ENCODE measurements at regions not wholly inside any gene's neighbourhood (a gene's known extent, or its start where the extent isn't known, plus 50 kb on each side); places are given as distances from the start of the nearest gene placed in this dataset.

GRCh38 chr12:127893895-127894609, 372.9 kb upstream of the TMEM132C start:
- Histone ChIP-seq H3K4me3 (ENCODE audit: low read length in 3 of 3) (no peak overlapping the region), H3K27me3 (ENCODE audit: control insufficient read depth, insufficient read depth, low read length) (no peaks in the 10 kb centered on the region), H3K9ac (ENCODE audit: low read length in 3 of 3) (no peak overlapping the region), H3K36me3 (ENCODE audit: control insufficient read depth in 2 of 3, insufficient read depth in 3 of 3, low read length in 3 of 3) (no peaks in the 10 kb centered on the region), H3K4me1 (ENCODE audit: control insufficient read depth in 2 of 3, insufficient read depth in 2 of 3, low read depth in 1 of 3, low read length in 3 of 3) (no peaks in the 10 kb centered on the region), H3K9me3 (ENCODE audit: control insufficient read depth in 2 of 3, insufficient read depth in 1 of 3, low read length in 3 of 3) (no peaks in the 10 kb centered on the region), H3K27ac (ENCODE audit: low read depth in 2 of 2, low read length in 2 of 2) (no peak overlapping the region)
- FAIRE-seq, result no peak
- no peak for DNase-seq
- TF ChIP-seq, protein P1, sequence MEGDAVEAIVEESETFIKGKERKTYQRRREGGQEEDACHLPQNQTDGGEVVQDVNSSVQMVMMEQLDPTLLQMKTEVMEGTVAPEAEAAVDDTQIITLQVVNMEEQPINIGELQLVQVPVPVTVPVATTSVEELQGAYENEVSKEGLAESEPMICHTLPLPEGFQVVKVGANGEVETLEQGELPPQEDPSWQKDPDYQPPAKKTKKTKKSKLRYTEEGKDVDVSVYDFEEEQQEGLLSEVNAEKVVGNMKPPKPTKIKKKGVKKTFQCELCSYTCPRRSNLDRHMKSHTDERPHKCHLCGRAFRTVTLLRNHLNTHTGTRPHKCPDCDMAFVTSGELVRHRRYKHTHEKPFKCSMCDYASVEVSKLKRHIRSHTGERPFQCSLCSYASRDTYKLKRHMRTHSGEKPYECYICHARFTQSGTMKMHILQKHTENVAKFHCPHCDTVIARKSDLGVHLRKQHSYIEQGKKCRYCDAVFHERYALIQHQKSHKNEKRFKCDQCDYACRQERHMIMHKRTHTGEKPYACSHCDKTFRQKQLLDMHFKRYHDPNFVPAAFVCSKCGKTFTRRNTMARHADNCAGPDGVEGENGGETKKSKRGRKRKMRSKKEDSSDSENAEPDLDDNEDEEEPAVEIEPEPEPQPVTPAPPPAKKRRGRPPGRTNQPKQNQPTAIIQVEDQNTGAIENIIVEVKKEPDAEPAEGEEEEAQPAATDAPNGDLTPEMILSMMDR (IDR thresholded peaks at IDR 0.05; ENCODE audit: borderline replicate concordance, extremely low read depth, insufficient read depth), result peak; percentile 8
- intact Hi-C loops (cut with DNase I), result no loop called here

- Histone ChIP-seq H3K36me3 (ENCODE audit: control insufficient read depth in 2 of 3, insufficient read depth in 3 of 3, low read length in 3 of 3) (no peaks in the 10 kb centered on the region), H3K27me3 (ENCODE audit: control insufficient read depth, insufficient read depth, low read length) (no peaks in the 10 kb centered on the region), H3K9ac (ENCODE audit: low read length in 3 of 3) (no peak overlapping the region), H3K4me3 (ENCODE audit: low read length in 3 of 3) (no peak overlapping the region), H3K4me1 (ENCODE audit: control insufficient read depth in 2 of 3, insufficient read depth in 2 of 3, low read depth in 1 of 3, low read length in 3 of 3) (no peaks in the 10 kb centered on the region), H3K27ac (ENCODE audit: low read depth in 2 of 2, low read length in 2 of 2) (no peak overlapping the region), H3K9me3 (ENCODE audit: control insufficient read depth in 2 of 3, insufficient read depth in 1 of 3, low read length in 3 of 3) (no peaks in the 10 kb centered on the region)
- FAIRE-seq (no peak), DNase-seq (no peak)
- intact Hi-C loops (cut with DNase I), result no loop called here
- TF ChIP-seq, protein P1 (IDR thresholded peaks at IDR 0.05; ENCODE audit: borderline replicate concordance, extremely low read depth, insufficient read depth), result no peak
Observed at GRCh38 chr12:127896661-127897060, 370.3 kb upstream of the TMEM132C start.

DNA sequence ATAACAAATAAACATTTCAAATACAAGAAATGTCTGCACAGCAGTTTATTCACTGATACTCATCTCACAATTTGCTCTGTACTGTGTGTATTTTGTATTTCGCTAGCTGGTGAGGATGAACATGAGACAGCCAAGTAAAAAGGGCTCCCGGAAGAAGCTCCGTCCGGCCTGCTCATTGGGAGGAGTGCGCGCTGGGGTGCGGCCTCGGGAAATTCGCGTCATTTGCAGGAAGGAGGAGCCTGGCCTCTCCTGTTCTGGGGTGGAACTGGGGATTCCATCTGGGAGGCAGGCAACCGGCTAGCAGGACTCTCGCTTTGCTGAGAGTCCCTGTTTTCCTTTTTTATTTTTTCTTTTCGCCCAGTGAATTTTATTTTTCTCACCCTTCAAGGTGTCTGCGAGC, 368.4 kb upstream of the TMEM132C start:
- H3K27me3 ChIP-seq (ENCODE audit: control insufficient read depth, insufficient read depth, low read length), result no peaks in the 10 kb centered on the region
- FAIRE-seq (no peak), DNase-seq (no peak)
- no peaks in the 10 kb centered on the region for H3K36me3 ChIP-seq (ENCODE audit: control insufficient read depth in 2 of 3, insufficient read depth in 3 of 3, low read length in 3 of 3)
- no peaks in the 10 kb centered on the region for H3K4me1 ChIP-seq (ENCODE audit: control insufficient read depth in 2 of 3, insufficient read depth in 2 of 3, low read depth in 1 of 3, low read length in 3 of 3)
- TF ChIP-seq, protein P1 (IDR thresholded peaks at IDR 0.05; ENCODE audit: borderline replicate concordance, extremely low read depth, insufficient read depth), result no peak
- no peaks in the 10 kb centered on the region for H3K9me3 ChIP-seq (ENCODE audit: control insufficient read depth in 2 of 3, insufficient read depth in 1 of 3, low read length in 3 of 3)
- no peak overlapping the region for H3K4me3 ChIP-seq (ENCODE audit: low read length in 3 of 3)
- H3K27ac ChIP-seq (ENCODE audit: low read depth in 2 of 2, low read length in 2 of 2), result no peak overlapping the region
- H3K9ac ChIP-seq (ENCODE audit: low read length in 3 of 3), result no peak overlapping the region
- intact Hi-C loops (cut with DNase I), result no loop called here

GRCh38 chr12:127899971-127900370, 367.0 kb upstream of the TMEM132C start:
- no peaks in the 10 kb centered on the region for H3K9me3 ChIP-seq (ENCODE audit: control insufficient read depth in 2 of 3, insufficient read depth in 1 of 3, low read length in 3 of 3)
- no peak overlapping the region for H3K27ac ChIP-seq (ENCODE audit: low read depth in 2 of 2, low read length in 2 of 2)
- no peaks in the 10 kb centered on the region for H3K36me3 ChIP-seq (ENCODE audit: control insufficient read depth in 2 of 3, insufficient read depth in 3 of 3, low read length in 3 of 3)
- H3K4me1 ChIP-seq (ENCODE audit: control insufficient read depth in 2 of 3, insufficient read depth in 2 of 3, low read depth in 1 of 3, low read length in 3 of 3), result no peaks in the 10 kb centered on the region
- TF ChIP-seq, protein P1 (IDR thresholded peaks at IDR 0.05; ENCODE audit: borderline replicate concordance, extremely low read depth, insufficient read depth), result no peak
- peak in 1 of 5 donors; percentile 2 for DNase-seq
- no peak overlapping the region for H3K9ac ChIP-seq (ENCODE audit: low read length in 3 of 3)
- FAIRE-seq, result no peak
- no peak overlapping the region for H3K4me3 ChIP-seq (ENCODE audit: low read length in 3 of 3)
- intact Hi-C loops (cut with DNase I), result no loop called here
- H3K27me3 ChIP-seq (ENCODE audit: control insufficient read depth, insufficient read depth, low read length), result no peaks in the 10 kb centered on the region
